Astrocyte (in vitro differentiated cells and primary cell): ENCODE measurements at regions not wholly inside any gene's neighbourhood (a gene's known extent, or its start where the extent isn't known, plus 50 kb on each side); places are given as distances from the start of the nearest gene placed in this dataset.

Experiments
- EZH2 ChIP-seq: IDR thresholded peaks from 2 replicates; pipeline ENCODE4 v1.6.1; 2012; ENCODE audit warnings: mild to moderate bottlenecking, low read length, inconsistent platforms; ENCODE audit not compliant: insufficient read depth
- TF ChIP-seq, protein P1 (sequence below): IDR thresholded peaks from 2 replicates; pipeline ENCODE4 v1.5.1; 2011; ENCODE audit warnings: low read depth, mild to moderate bottlenecking, inconsistent platforms, low read length, moderate library complexity; ENCODE audit not compliant: insufficient read depth

DNA sequence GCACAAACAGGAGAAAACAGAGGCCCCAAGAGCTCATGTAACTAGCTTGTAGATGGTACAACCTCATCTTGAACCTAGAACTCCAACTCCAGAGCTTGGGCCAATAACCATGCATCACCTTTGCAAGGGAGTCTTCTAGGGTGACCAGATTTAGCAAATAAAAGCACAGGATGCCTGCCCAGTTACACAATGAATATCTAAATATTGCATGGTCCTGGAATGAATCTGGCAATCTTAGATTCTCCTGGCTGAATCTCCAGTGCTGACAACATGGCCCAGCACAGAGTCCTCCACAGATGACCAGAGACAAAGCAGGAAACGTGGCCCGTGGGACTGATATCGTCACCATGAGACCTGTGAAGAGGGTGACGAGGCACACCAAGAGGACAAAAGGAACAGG, 494.1 kb downstream of the PREX1 start:
- TF ChIP-seq, protein P1, sequence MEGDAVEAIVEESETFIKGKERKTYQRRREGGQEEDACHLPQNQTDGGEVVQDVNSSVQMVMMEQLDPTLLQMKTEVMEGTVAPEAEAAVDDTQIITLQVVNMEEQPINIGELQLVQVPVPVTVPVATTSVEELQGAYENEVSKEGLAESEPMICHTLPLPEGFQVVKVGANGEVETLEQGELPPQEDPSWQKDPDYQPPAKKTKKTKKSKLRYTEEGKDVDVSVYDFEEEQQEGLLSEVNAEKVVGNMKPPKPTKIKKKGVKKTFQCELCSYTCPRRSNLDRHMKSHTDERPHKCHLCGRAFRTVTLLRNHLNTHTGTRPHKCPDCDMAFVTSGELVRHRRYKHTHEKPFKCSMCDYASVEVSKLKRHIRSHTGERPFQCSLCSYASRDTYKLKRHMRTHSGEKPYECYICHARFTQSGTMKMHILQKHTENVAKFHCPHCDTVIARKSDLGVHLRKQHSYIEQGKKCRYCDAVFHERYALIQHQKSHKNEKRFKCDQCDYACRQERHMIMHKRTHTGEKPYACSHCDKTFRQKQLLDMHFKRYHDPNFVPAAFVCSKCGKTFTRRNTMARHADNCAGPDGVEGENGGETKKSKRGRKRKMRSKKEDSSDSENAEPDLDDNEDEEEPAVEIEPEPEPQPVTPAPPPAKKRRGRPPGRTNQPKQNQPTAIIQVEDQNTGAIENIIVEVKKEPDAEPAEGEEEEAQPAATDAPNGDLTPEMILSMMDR = no peak
- no peak for TF ChIP-seq EZH2
